Vagina (tissue), 2 donors: ENCODE measurements at regions not wholly inside any gene's neighbourhood (a gene's known extent, or its start where the extent isn't known, plus 50 kb on each side); places are given as distances from the start of the nearest gene placed in this dataset.

Source experiments
- CTCF ChIP-seq, 3 experiments: fragments of 450-650 bp in 2 of 3; fragments of 200-600 bp in 1 of 3; sonication (generic) in 1 of 3; IDR thresholded peaks; one replicate each; pipeline ENCODE4 v1.5.1; 2017 to 2019; ENCODE audit warnings: antibody characterized with exemption in 3 of 3, mild to moderate bottlenecking in 2 of 3, moderate library complexity in 2 of 3
- POLR2A ChIP-seq, 2 donors: fragments of 450-650 bp; IDR thresholded peaks; one replicate each; pipeline ENCODE4 v1.6.1; 2017; ENCODE audit warnings: antibody characterized with exemption in 2 of 2, mild to moderate bottlenecking in 2 of 2, moderate library complexity in 2 of 2

- TF ChIP-seq CTCF (IDR thresholded peaks at IDR 0.05) (no peak), POLR2A (IDR thresholded peaks at IDR 0.05) (no peak)
Observed at GRCh38 chr2:128541448-128541847, 222.8 kb upstream of the HS6ST1 start.
